Activated naive CD4-positive, alpha-beta T cell treated with anti-CD3 and anti-CD28 coated beads, Interleukin-2, amount 10 ng/mL, durations not matched to agents 7 days and 5 days (primary cell): ENCODE measurements at regions not wholly inside any gene's neighbourhood (a gene's known extent, or its start where the extent isn't known, plus 50 kb on each side); places are given as distances from the start of the nearest gene placed in this dataset.

Source experiments
- CTCF ChIA-PET: fragments of 350-600 bp; sonication (Branson Sonifier 250); formaldehyde crosslinking; loops from one replicate; lab custom pipeline; 2021; ENCODE audit warnings: antibody characterized with exemption; lab: Charles Lee
- DNase-seq: peaks from one replicate; pipeline ENCODE4 v3.0.0-alpha.2; 2020
- H3K27ac Mint-ChIP-seq: one replicate; pipeline ENCODE4 v1.8.0; 2021; ENCODE audit warnings: mild to moderate bottlenecking, moderate library complexity, mixed read lengths
- H3K27me3 Mint-ChIP-seq: one replicate; pipeline ENCODE4 v1.8.0; 2021; ENCODE audit warnings: mild to moderate bottlenecking, mixed read lengths
- H3K36me3 Mint-ChIP-seq: one replicate; pipeline ENCODE4 v1.8.0; 2021; ENCODE audit warnings: mixed read lengths
- H3K4me1 Mint-ChIP-seq: one replicate; pipeline ENCODE4 v1.8.0; 2021; ENCODE audit warnings: mixed read lengths
- H3K4me3 Mint-ChIP-seq: one replicate; pipeline ENCODE4 v1.8.0; 2021; ENCODE audit warnings: mild to moderate bottlenecking, moderate library complexity, mixed read lengths
- H3K9me3 Mint-ChIP-seq: one replicate; pipeline ENCODE4 v1.8.0; 2021; ENCODE audit warnings: mixed read lengths

DNA sequence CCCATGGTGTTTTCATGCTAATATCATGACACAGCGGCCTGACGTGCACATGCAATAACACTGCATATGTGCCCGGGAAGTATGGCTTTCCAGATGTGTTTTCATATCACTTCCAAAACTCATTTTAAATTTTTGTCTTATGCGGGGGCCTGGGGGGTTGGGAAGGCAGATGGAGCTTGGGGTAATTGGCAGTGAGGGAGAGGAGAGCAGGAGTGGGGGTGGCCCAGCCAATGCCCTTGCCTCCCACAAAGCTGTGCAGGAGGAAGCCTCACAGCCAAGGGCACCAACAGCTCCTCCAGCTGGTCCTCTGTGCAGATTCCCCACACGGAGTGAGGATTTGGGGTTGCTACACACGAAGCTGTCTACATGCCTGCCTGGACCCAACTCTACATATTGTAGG, 805.2 kb downstream of the GALR1 start:
- CTCF ChIA-PET = no interaction called here
- Mint-ChIP-seq H3K36me3 (no peaks in the 10 kb centered on the region), H3K9me3 (no peaks in the 10 kb centered on the region), H3K27me3 (no peaks in the 10 kb centered on the region), H3K4me3 (no peak overlapping the region), H3K4me1 (no peaks in the 10 kb centered on the region), H3K27ac (no peak overlapping the region)
- no peak for DNase-seq

DNA sequence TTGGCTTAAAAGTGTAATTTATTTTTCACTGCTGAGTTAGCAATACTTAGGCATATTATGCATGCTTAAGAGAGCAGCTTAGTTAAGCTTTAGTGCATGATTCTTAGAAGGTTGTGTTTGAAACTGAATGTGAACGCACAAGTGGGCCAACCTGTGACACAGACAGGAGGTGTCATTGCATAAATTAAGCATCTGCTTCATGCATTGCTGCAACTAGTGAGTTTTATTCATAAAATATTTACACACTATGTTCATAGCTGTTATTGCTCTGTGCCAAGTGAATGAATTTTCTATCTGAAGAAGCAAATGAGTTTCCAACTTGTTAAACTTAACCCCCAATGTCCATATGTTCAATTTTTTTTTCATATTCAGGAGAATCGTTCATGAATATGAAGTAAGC, 806.4 kb downstream of the GALR1 start:
- H3K27ac Mint-ChIP-seq = no peak overlapping the region
- CTCF ChIA-PET = no interaction called here
- H3K36me3 Mint-ChIP-seq = no peaks in the 10 kb centered on the region
- H3K4me3 Mint-ChIP-seq = no peak overlapping the region
- H3K9me3 Mint-ChIP-seq = no peaks in the 10 kb centered on the region
- DNase-seq = no peak
- H3K4me1 Mint-ChIP-seq = no peaks in the 10 kb centered on the region
- H3K27me3 Mint-ChIP-seq = no peaks in the 10 kb centered on the region

DNA sequence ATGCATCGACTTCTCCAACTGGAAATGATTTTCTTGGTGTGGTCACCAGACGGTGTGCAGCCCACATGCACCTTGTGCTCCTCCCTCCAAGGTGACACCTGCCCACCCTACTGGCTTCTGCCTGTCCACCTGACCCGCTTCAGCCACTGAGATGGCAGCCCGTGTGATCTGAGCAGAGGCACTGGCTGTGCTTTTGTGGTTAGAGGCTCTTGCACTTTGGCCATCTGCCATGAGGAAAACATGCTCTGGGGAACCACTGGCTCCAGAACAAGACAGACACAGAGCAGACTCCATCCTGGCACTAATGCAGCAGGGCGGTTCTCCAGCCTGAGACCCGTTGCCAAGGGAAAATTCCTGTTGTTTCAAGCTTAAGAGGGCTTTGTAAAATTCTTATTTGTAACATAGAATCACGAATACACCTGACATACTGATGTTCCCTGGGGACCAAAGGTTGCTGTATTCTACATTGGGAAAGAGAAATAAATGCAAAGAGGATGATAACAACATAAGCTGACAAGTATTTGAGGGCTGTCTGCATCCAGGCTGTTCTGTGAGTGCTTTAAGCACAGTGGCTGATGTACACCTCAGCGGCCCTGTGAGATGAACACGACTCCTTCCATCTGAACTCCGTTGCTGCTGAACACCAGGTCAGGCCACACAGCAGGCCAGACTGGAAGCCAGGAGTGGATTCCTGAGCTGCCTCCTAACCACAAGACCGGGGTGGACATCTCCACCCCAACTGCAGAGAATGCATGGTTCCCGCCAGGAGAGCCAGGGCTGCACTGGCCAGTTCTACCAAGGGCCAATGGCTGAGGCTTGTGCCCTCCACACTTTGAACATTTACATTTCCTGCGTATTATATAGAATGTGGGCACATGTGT, 820.4 kb downstream of the GALR1 start:
- Mint-ChIP-seq H3K9me3 (no peaks in the 10 kb centered on the region), H3K27ac (no peak overlapping the region), H3K27me3 (no peaks in the 10 kb centered on the region), H3K4me3 (no peak overlapping the region), H3K4me1 (no peaks in the 10 kb centered on the region), H3K36me3 (no peaks in the 10 kb centered on the region)
- CTCF ChIA-PET = no interaction called here
- DNase-seq = no peak

DNA sequence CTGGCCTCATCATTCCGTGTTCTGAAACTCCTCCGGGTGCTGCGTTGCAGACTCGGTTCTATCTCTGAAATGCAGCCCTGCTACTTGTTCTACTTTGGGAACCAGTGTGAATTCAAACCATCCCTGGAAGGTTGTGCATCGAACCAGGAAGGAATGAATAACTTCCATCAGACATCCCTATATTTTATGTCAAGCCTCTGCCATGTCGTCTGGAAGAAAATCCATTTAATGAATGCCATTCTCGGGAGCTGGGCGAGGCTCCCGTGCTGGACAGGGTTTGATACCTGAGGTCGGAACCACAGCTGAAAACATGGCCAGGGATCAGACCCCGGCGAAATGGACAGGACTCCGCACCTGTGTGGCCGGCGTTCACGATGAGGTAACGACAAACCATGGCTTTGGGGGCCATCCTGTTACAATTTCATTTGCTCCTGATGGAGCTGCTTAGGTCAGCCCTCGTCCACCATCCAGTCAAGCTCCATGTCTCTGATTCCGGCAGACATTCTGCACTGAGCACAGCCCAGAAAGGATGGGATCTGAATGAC, 821.6 kb downstream of the GALR1 start:
- Mint-ChIP-seq H3K4me3 (no peak overlapping the region), H3K27ac (no peak overlapping the region), H3K4me1 (no peaks in the 10 kb centered on the region), H3K27me3 (no peaks in the 10 kb centered on the region), H3K36me3 (no peaks in the 10 kb centered on the region), H3K9me3 (no peaks in the 10 kb centered on the region)
- no peak for DNase-seq
- CTCF ChIA-PET = no interaction called here

DNA sequence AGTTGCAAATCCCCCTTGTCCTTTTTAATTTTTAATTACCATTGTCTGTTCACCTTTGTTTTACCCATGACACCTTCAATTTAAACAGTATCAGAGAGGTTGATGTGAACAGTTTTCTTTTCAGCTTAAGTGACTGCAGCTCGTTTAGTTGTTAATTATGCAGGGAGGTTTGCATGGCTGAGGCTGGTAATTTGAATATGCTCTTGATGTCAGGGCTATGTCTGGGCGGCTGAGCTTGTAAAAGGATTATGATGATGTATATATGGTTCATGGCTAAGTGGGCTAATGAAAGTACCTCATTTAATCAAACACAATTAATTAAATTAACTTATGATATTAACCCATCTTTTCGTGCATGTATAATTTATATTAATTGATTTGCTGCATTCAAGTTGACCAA, 822.1 kb downstream of the GALR1 start:
- Mint-ChIP-seq H3K27me3 (no peaks in the 10 kb centered on the region), H3K9me3 (no peaks in the 10 kb centered on the region), H3K27ac (no peak overlapping the region), H3K4me3 (no peak overlapping the region), H3K36me3 (no peaks in the 10 kb centered on the region), H3K4me1 (no peaks in the 10 kb centered on the region)
- DNase-seq = no peak
- CTCF ChIA-PET = no interaction called here

DNA sequence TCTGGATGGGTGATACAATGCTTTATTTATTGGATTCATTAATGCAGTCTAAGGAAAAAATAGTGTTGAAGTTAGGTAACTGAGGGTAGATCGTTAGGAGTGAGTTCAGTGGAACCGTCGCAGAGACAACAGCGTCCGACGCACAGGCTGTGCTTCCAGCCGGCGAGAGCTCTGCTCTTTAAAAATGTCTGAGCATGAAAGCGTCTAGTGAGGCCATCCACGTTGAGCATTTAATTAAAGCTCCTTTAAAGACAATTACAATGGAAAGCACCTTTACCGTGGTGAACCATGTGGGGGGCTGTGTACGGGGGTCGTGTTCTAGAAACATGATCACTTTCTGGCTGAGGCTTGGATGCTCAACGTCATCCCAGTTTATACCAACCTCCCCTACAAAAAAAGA, 822.7 kb downstream of the GALR1 start:
- Mint-ChIP-seq H3K4me3 (no peak overlapping the region), H3K27ac (no peak overlapping the region), H3K9me3 (no peaks in the 10 kb centered on the region), H3K27me3 (no peaks in the 10 kb centered on the region), H3K4me1 (no peaks in the 10 kb centered on the region), H3K36me3 (no peaks in the 10 kb centered on the region)
- CTCF ChIA-PET = no interaction called here
- no peak for DNase-seq

DNA sequence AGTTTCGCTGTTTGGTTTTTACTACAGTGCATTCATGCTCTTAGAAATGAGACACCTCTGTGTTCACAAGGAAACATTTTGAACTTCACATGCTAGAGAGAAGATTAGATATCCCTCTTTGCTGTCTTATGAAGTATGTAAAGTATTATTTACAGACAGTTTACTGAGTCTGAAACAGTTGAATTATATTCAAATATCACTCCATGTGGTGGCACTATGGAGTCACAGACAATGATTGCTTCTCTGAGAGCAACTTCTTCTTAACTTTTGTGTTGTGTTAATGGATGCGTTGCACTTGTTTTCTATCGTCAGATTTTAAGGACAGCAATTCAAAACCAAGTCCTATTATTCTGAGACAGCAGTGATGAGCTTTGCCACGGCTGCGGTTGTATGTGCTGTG, 823.6 kb downstream of the GALR1 start:
- H3K4me1 Mint-ChIP-seq = no peaks in the 10 kb centered on the region
- no peaks in the 10 kb centered on the region for H3K9me3 Mint-ChIP-seq
- DNase-seq = no peak
- CTCF ChIA-PET = no interaction called here
- no peaks in the 10 kb centered on the region for H3K36me3 Mint-ChIP-seq
- H3K4me3 Mint-ChIP-seq = no peak overlapping the region
- H3K27ac Mint-ChIP-seq = no peak overlapping the region
- H3K27me3 Mint-ChIP-seq = no peaks in the 10 kb centered on the region

DNA sequence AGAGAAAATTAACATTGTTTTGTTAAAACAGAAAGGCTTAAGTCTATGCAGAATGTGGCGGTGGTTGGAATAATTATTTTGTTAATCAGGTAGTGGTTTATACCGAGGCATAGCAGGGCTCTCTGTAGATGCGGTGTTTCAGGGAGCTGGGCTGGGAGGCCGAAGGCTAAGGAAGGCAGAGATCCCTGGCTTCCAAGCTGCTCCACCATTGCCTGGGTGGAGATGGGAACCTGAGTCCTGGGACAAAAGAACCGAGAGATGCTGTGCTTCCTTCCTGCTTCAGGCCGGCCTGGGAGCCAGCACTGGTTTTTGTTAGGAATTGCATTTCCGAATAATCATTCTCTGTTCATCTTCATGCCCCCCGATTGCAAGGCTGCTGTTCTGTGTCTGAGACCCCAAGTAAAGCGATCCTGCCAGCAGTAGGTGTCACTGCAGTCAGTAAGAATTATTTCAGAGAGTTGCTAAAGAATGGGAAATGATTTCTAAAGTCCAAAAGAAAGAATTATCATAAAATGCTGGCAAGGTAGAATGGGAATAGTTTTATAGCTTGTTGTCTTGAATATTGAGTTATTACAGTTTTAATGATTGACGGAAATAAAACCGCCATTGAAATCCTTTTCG, 824.9 kb downstream of the GALR1 start:
- Mint-ChIP-seq H3K9me3 (peaks cover under 1% of the 10 kb centered on the region), H3K27me3 (no peaks in the 10 kb centered on the region), H3K27ac (no peak overlapping the region), H3K4me3 (no peak overlapping the region), H3K4me1 (no peaks in the 10 kb centered on the region), H3K36me3 (no peaks in the 10 kb centered on the region)
- CTCF ChIA-PET = no interaction called here
- no peak for DNase-seq

DNA sequence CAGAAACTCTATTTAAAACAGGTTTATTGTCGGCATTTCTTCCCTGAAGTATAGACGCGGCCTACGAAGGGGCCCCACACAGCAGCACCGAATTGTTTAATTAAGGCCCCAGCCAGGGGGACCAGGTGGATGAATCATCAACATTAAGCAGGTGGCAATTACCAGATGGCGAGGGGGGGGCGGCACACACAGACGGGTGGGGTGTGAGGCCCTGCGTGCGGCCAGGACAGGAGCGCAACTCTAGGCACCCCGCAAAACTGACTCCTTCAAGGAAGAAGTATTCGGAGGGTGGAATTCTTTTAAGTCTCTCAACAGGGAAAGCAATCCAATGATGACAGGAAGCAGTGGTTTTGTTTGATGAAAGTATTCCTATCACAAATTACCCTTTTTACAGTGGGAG, 830.4 kb downstream of the GALR1 start:
- no peak overlapping the region for H3K27ac Mint-ChIP-seq

DNA sequence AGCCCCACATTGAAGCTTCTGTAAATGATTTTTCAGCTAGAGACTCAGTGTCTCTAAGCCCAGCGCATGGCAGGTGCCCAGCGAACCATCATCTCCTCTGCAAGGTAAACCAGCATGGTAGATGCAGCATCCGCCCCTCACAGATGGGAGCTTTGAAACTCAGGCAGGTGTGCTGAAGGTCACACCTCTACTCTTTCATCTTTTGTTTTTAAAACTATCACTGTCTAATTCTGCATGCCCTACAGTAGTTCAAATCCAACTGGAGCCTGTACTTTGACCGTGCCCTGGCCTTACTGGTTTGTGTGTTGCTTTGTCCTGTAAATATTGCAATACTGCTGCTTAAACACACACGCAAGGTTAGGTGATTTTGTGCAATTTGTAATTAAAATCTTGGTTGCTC, 831.1 kb downstream of the GALR1 start:
- Mint-ChIP-seq H3K27me3 (no peaks in the 10 kb centered on the region), H3K4me3 (no peak overlapping the region), H3K9me3 (peaks cover 2% of the 10 kb centered on the region), H3K36me3 (no peaks in the 10 kb centered on the region), H3K4me1 (no peaks in the 10 kb centered on the region), H3K27ac (no peak overlapping the region)
- CTCF ChIA-PET = no interaction called here
- no peak for DNase-seq

More for the DNA sequence above, 830.4 kb downstream of the GALR1 start:
- H3K9me3 Mint-ChIP-seq = peaks cover 1% of the 10 kb centered on the region
- no peaks in the 10 kb centered on the region for H3K27me3 Mint-ChIP-seq
- H3K4me1 Mint-ChIP-seq = no peaks in the 10 kb centered on the region
- CTCF ChIA-PET = no interaction called here
- H3K36me3 Mint-ChIP-seq = no peaks in the 10 kb centered on the region
- no peak overlapping the region for H3K4me3 Mint-ChIP-seq
- DNase-seq = no peak

DNA sequence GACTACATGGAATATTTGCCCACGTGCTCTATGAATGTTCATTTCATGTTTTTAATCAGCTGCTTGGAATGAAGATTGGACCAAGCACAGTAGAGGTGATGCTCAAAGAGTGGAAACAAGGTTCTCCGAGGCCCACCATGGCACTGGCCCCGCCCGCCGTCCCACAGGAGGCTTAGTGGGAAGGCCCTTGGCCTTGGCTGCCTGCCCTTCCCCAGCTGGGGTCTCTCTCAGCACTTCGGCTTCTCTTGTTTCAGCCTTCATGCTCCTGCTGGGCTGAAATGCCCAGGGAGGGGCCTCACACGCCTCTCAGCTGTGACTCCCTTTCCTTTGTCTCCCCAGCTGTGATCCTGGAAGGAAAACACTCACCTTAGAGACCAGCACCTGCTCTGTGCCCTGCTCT, 833.2 kb downstream of the GALR1 start:
- no peaks in the 10 kb centered on the region for H3K36me3 Mint-ChIP-seq
- CTCF ChIA-PET = no interaction called here
- H3K9me3 Mint-ChIP-seq = peaks cover 9% of the 10 kb centered on the region
- no peak for DNase-seq
- H3K4me1 Mint-ChIP-seq = no peaks in the 10 kb centered on the region
- no peak overlapping the region for H3K27ac Mint-ChIP-seq
- no peaks in the 10 kb centered on the region for H3K27me3 Mint-ChIP-seq
- H3K4me3 Mint-ChIP-seq = no peak overlapping the region

DNA sequence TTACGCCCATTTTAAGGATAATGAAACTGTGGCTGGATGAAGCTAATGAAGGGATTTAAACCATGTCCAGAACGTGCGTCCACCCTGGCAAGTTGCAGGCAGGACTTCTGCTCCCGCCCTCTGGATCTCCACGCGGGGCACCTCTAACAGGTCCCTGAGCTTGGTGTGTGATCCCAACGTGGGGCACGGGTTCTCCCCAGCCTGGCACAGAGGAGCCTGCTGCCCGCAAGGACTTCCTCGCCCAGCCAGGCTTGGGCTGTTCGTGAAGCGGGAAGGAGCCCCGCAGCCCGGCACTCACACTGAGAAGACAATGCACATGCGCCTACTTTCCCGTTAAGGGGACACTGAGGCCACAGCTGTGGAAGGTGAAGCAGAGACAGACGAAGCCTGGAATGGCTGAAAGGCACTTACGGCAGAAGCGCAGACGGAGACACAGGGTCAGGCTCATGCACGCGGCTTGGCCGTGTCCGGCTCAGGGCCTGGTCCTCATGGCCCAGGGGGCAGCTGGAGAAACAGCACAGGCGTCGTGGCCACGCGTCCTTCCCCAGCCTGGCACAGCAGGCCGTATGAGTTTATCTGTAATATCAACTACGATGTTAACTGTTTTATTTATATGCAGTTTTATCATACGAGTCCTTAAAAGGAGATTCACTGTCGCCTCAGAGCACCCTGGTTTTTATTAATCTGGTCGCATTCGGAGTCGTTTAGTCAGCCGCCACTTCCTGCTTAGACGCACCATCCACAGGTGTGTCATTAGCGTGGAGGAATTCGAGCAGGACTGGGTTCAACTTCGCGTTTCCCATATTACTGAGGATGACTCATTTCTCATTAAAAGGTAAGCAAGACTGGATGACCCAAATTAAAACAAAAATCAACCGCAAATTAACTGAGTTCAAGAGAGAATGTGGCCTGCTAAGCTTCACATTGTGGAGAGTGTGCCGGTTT, 835.9 kb downstream of the GALR1 start:
- CTCF ChIA-PET = no interaction called here

DNA sequence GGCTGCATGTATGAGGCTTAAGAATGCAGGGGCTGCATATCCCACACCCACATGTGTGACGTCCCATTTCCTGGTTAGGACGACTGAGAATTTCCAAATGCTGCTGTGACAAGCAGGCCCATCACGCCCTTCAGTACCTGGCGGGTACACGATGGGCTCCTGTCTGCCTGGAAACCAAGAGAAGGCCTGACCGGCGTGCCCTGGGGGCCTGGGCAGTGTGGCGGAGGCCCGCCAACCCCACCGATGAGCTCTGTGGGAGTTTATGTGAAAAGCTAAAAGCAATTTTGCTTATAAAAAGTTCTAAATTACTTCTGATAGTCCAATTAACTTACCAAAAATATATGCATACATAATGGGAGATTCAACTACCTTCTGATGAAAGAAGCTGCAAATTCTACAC, 837.3 kb downstream of the GALR1 start:
- no peak overlapping the region for H3K4me3 Mint-ChIP-seq
- CTCF ChIA-PET = no interaction called here
- peaks cover 8% of the 10 kb centered on the region for H3K9me3 Mint-ChIP-seq
- no peaks in the 10 kb centered on the region for H3K27me3 Mint-ChIP-seq
- H3K4me1 Mint-ChIP-seq = no peaks in the 10 kb centered on the region
- H3K27ac Mint-ChIP-seq = no peak overlapping the region
- H3K36me3 Mint-ChIP-seq = no peaks in the 10 kb centered on the region
- no peak for DNase-seq

More for the DNA sequence above, 835.9 kb downstream of the GALR1 start:
- H3K4me1 Mint-ChIP-seq = no peaks in the 10 kb centered on the region
- no peak for DNase-seq
- H3K9me3 Mint-ChIP-seq = peaks cover 8% of the 10 kb centered on the region
- no peaks in the 10 kb centered on the region for H3K36me3 Mint-ChIP-seq
- H3K27ac Mint-ChIP-seq = no peak overlapping the region
- no peak overlapping the region for H3K4me3 Mint-ChIP-seq
- no peaks in the 10 kb centered on the region for H3K27me3 Mint-ChIP-seq

DNA sequence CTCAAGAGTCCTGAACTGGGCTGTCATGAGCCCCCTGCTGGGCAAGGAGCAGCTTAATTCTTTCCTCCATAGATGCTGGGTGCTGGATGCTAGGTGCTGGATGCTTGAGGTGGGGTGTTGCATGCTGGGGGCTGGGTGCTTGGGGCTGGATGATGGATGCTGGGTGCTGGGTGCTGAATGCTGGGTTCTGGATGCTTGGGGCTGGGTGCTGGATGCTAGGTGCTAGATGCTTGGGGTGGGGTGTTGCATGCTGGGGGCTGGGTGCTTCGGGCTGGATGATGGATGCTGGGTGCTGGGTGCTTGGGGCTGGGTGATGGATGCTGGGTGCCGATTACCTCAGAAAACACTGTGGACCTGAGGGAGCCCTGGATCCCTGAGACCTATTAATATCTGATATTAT, 837.7 kb downstream of the GALR1 start:
- Mint-ChIP-seq H3K36me3 (no peaks in the 10 kb centered on the region), H3K27ac (no peak overlapping the region), H3K4me3 (no peak overlapping the region), H3K4me1 (no peaks in the 10 kb centered on the region), H3K9me3 (peaks cover 8% of the 10 kb centered on the region), H3K27me3 (no peaks in the 10 kb centered on the region)
- no peak for DNase-seq
- CTCF ChIA-PET = no interaction called here
